ENCODE measurements at regions not wholly inside any gene's neighbourhood (a gene's known extent, or its start where the extent isn't known, plus 50 kb on each side); places are given as distances from the start of the nearest gene placed in this dataset.

DNA sequence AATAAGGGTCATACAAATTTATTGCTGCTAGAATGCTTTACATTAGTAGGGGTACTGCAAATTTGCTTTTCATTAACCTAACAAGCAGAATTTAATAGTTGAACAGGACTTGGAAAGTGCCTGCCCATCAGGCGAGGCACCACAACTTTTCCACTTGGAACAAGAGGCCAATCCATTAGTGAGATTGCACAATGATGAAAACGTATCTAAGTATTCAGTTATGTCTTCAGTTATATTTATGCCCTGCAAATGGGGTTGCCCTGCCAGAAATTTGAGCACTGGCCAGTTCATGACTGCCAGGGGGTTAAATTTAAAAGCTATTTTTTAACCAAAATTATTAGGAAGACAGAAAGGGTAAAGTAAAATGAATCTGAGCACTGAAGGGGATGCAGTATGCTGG lies 111.1 kb upstream of the PALS2 start:
- intact Hi-C loops (cut with DNase I) = no loop called here
- no peak for DNase-seq

GRCh38 chr7:24462984-24463383 lies 110.3 kb upstream of the PALS2 start:
- intact Hi-C loops (cut with DNase I) = no loop called here
- DNase-seq = no peak

- intact Hi-C loops (cut with DNase I) = no loop called here
- no peak for DNase-seq
These were observed 109.8 kb upstream of the PALS2 start for GRCh38 chr7:24463474-24463873.

DNA sequence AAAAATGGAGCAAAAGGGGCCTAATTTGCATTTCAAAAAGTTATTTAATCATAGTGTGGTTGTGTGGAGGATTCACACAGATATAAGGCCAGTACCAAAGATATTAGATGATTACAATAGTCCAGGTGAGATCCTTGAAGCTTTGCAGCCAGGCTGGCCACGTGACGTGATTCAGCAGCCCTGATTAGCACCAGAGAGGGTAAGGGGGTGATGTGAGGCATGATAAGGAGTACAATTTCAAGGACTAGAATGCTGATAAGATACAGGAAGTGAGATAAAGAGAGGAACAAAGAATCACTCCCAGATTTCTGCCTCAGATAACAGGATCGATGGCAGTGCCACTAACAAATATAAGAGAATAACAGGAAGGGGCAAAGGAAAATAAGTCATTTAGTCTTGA lies 108.4 kb upstream of the PALS2 start:
- intact Hi-C loops (cut with DNase I) = no loop called here
- DNase-seq = no peak

DNA sequence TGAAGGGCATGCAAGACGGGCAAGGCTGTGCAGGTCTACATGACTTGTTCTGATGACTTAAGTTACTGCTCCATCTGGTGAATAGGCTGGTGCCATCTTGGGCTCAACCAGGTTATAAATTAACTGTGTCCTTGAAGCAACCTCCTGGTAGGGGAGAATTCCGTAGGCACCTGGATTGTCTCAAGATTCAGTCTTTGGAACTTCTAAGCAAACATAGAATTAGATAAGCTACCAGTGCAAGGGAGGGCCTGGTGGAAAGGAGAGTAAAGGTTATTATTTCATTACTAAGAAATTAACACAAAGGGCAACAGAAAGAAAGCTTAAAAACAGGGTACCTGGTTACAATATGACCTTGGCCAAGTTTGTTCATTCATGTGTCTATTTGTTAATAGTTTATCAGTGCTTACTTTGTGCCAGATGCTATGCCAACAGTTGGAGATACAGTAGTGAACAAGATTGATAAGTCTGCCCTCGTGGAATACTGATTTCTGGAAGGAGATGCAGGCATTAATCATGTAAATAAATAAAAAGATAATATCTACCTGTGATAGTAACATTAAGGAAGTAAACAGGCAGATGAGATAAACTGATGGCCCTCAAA lies 107.0 kb upstream of the PALS2 start:
- intact Hi-C loops (cut with DNase I) = no loop called here
- no peak for DNase-seq

- DNase-seq = no peak
These were observed 104.1 kb upstream of the PALS2 start for GRCh38 chr7:24469118-24469517.

GRCh38 chr7:24472093-24472492 lies 101.2 kb upstream of the PALS2 start:
- DNase-seq = no peak
- intact Hi-C loops (cut with DNase I) = no loop called here

More at GRCh38 chr7:24469118-24469517, 104.1 kb upstream of the PALS2 start:
- intact Hi-C loops (cut with DNase I) = no loop called here

DNA sequence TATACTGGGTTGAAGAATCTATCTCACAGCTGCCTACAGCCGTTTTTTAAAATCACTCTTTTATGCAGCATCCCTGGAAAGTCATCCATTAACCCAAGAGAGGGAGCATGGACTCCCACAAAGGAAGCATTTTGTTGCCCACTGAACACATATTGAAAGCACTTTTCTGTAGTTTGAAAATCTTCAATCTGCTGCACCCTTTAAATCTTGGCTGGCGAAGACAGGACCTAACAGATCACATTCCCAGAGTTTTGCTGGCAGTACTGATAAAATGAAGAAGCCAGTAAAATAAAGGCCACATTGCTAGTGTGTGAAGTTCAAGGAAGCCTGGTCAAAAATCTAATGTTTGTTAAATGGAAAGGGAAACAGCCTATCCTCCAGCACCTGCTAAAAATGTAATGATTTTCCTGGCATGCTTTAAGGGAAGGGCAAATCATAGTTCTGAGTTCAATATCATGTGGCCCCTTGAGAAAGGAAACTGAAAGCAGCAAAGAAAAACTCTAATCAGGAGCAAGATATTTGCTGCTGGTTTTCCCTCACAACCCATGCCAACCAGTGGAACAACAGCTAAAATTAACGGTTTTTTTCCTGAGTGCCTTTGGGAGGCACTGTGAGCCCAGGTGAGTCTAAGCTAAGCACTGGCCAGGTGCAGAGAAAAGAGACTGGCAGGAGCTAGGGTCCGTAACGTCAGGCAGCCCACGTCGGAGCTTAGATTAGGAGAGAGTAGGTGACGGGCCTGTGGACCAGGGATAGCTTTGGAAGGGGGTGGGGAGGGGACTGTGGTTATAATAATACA lies 97.9 kb upstream of the PALS2 start:
- intact Hi-C loops (cut with DNase I) = no loop called here
- peak in 3 of 42 donors; percentile 21 to 42 (median 31) for DNase-seq

DNA sequence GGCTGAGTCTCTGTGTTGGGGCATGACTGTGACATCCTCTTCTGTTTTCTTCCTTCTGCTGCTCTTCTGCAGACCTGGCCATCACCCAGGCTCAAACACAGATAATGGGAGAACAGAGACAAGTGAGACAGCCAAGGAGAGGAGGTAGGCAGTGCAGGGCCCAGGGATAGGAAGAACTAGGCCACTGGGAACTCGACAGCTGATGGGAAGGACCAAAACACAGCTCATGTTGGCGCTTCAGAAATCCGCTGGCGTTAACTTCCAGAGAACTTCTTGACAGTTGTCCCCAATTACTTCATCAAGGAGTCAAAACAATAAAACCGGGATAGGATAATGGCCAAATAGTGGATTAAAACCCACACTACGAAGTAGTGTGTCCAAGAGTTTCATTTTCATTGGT lies 97.0 kb upstream of the PALS2 start:
- intact Hi-C loops (cut with DNase I) = no loop called here
- DNase-seq = no peak

GRCh38 chr7:24477398-24478136 lies 95.7 kb upstream of the PALS2 start:
- intact Hi-C loops (cut with DNase I) = no loop called here
- DNase-seq = peak in 1 of 42 donors; percentile 8

- DNase-seq = no peak
- intact Hi-C loops (cut with DNase I) = no loop called here
These were observed 95.1 kb upstream of the PALS2 start for GRCh38 chr7:24478137-24478655.

DNA sequence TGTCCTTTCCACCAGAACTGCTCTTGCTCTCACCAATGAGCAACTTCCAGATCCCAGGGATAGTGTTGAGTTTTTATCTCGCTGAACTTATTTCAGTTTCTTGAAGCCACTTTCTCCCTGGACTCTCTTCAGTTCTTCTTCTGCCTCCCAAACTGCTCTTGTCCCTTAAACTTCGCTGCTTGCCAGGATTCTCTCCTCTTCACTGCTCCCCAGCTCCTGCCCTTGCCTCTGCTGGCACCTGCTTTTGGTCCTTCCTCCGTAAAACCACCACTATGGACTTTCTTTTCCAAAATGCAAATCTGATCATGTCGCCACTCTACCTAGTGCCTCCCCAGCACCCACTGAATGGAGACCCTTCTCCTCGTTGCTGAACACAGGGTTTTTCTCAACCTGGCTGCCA lies 92.8 kb upstream of the PALS2 start:
- DNase-seq = no peak
- intact Hi-C loops (cut with DNase I) = no loop called here

GRCh38 chr7:24483804-24484203 lies 89.4 kb upstream of the PALS2 start:
- intact Hi-C loops (cut with DNase I) = no loop called here
- no peak for DNase-seq

GRCh38 chr7:24492576-24492975 lies 80.7 kb upstream of the PALS2 start:
- intact Hi-C loops (cut with DNase I) = no loop called here
- DNase-seq = no peak

GRCh38 chr7:24494832-24495231 lies 78.4 kb upstream of the PALS2 start:
- DNase-seq = no peak
- intact Hi-C loops (cut with DNase I) = no loop called here

DNA sequence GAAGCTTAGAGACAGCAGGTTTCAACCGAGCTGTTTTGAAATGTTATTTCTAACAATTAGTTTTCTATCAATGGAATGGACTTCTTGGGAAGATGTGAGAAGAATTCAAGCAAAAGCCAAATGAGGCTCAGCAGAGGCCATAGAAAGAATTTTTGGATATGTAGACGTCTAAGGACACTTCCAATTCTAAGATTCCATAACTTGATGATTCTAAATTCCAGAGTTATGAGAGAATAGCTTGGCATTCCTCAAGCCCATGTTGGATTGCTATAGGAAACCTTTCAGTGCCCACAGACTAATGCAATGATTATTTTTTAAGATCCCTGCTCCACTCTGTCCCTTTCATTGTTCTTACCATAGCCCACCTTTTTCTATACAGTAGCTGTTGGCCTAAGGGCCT lies 77.2 kb upstream of the PALS2 start:
- DNase-seq = no peak
- intact Hi-C loops (cut with DNase I) = no loop called here

DNA sequence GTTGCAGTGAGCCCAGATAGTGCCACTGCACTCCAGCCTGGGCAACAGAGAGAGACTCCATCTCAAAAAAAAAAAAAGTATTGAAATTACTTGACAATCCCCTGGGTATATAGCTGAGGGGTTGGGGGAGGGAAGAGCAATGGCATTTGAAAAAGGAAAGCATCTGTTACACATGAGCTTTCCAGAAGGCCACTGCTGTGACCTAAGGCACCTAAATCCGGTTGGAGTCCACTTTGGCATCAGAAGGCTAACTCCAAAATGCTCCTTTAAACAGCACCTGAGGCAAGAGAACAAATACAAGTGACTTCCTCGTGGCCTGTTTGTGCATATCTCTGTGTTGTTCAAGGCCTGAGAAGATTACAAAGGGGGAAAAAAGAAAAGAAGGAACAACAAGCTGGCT lies 74.8 kb upstream of the PALS2 start:
- intact Hi-C loops (cut with DNase I) = no loop called here
- no peak for DNase-seq

GRCh38 chr7:24499871-24500270 lies 73.4 kb upstream of the PALS2 start:
- DNase-seq = no peak
- intact Hi-C loops (cut with DNase I) = no loop called here

DNA sequence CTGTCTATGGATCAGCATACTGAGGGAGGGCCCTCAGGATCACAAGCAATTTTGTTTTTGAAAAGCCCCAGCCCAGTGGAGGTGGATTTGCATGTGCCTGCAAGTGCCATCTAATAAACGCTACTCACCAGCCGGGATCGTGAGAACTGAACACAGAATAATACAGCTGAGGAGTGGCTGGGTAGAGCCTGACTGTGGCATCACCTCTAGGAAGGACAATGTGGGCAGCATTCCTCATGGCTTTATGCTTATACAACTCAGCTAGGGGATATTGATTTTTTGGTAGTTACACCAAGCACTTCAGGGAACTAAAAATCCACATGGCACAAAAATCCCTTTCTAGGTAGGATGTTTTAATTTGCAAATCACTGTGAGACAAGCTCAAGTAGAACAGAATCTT lies 72.7 kb upstream of the PALS2 start:
- intact Hi-C loops (cut with DNase I) = no loop called here
- DNase-seq = peak in 1 of 42 donors; percentile 8

GRCh38 chr7:24501009-24501408 lies 72.2 kb upstream of the PALS2 start:
- intact Hi-C loops (cut with DNase I) = no loop called here
- peak in 14 of 42 donors; percentile 3 to 43 (median 26) for DNase-seq

Data from head of caudate nucleus (tissue), 42 donors.